PFSK-1 (cell line): ENCODE measurements at regions not wholly inside any gene's neighbourhood (a gene's known extent, or its start where the extent isn't known, plus 50 kb on each side); places are given as distances from the start of the nearest gene placed in this dataset.

ENCODE experiments used
- FOXP2 ChIP-seq: optimal IDR thresholded peaks from 2 replicates; pipeline ENCODE3; 2011; ENCODE audit warnings: borderline replicate concordance, control low read depth, inconsistent platforms; ENCODE audit not compliant: insufficient read depth; ENCODE audit errors: extremely low read length, extremely low read depth
- POLR2AphosphoS5 ChIP-seq: IDR thresholded peaks from 2 replicates; pipeline ENCODE4 v1.6.1; 2012; ENCODE audit warnings: low read depth, mild to moderate bottlenecking, control low read depth, low read length, moderate library complexity
- SIN3A ChIP-seq: IDR thresholded peaks from 2 replicates; pipeline ENCODE4 v1.6.1; 2012; ENCODE audit warnings: mild to moderate bottlenecking, low read length, moderate library complexity, borderline replicate concordance; ENCODE audit not compliant: insufficient read depth
- TAF1 ChIP-seq: IDR thresholded peaks from 2 replicates; pipeline ENCODE4 v1.6.1; 2012; ENCODE audit warnings: low read length, control low read depth, borderline replicate concordance; ENCODE audit not compliant: insufficient read depth
- TF ChIP-seq, protein P1 (sequence below), 2 experiments: IDR thresholded peaks; 2 replicates each; pipeline versions ENCODE4 v1.6.1 to v1.8.0; 2011 to 2012; ENCODE audit warnings: low read depth in 2 of 2, low read length in 2 of 2, control low read depth in 1 of 2, inconsistent platforms in 1 of 2, mild to moderate bottlenecking in 1 of 2, moderate library complexity in 1 of 2; ENCODE audit not compliant: insufficient read depth in 1 of 2

DNA sequence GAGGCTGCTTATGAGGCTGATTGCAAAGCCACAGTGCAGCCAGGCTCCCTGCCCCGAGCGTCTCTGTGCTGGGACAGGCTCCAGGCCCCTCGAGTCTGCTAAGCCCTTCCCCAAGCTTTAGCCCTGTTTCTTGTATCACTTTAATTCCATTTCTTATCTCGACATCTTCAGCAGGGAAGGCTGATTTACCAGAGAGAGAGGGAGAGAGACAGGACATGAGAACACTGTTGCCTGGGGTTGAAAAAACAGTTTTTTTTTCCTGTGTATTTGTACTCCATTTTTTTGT, 386.5 kb downstream of the SMOC2 start:
- TF ChIP-seq POLR2AphosphoS5, result no peak
- TF ChIP-seq SIN3A, result no peak
- TF ChIP-seq TAF1, result no peak
- TF ChIP-seq, protein P1, sequence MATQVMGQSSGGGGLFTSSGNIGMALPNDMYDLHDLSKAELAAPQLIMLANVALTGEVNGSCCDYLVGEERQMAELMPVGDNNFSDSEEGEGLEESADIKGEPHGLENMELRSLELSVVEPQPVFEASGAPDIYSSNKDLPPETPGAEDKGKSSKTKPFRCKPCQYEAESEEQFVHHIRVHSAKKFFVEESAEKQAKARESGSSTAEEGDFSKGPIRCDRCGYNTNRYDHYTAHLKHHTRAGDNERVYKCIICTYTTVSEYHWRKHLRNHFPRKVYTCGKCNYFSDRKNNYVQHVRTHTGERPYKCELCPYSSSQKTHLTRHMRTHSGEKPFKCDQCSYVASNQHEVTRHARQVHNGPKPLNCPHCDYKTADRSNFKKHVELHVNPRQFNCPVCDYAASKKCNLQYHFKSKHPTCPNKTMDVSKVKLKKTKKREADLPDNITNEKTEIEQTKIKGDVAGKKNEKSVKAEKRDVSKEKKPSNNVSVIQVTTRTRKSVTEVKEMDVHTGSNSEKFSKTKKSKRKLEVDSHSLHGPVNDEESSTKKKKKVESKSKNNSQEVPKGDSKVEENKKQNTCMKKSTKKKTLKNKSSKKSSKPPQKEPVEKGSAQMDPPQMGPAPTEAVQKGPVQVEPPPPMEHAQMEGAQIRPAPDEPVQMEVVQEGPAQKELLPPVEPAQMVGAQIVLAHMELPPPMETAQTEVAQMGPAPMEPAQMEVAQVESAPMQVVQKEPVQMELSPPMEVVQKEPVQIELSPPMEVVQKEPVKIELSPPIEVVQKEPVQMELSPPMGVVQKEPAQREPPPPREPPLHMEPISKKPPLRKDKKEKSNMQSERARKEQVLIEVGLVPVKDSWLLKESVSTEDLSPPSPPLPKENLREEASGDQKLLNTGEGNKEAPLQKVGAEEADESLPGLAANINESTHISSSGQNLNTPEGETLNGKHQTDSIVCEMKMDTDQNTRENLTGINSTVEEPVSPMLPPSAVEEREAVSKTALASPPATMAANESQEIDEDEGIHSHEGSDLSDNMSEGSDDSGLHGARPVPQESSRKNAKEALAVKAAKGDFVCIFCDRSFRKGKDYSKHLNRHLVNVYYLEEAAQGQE (IDR thresholded peaks at IDR 0.05; ENCODE audit: insufficient read depth in 1 of 2, low read depth in 2 of 2, low read length in 2 of 2), result no peak
- TF ChIP-seq FOXP2, result no peak

DNA sequence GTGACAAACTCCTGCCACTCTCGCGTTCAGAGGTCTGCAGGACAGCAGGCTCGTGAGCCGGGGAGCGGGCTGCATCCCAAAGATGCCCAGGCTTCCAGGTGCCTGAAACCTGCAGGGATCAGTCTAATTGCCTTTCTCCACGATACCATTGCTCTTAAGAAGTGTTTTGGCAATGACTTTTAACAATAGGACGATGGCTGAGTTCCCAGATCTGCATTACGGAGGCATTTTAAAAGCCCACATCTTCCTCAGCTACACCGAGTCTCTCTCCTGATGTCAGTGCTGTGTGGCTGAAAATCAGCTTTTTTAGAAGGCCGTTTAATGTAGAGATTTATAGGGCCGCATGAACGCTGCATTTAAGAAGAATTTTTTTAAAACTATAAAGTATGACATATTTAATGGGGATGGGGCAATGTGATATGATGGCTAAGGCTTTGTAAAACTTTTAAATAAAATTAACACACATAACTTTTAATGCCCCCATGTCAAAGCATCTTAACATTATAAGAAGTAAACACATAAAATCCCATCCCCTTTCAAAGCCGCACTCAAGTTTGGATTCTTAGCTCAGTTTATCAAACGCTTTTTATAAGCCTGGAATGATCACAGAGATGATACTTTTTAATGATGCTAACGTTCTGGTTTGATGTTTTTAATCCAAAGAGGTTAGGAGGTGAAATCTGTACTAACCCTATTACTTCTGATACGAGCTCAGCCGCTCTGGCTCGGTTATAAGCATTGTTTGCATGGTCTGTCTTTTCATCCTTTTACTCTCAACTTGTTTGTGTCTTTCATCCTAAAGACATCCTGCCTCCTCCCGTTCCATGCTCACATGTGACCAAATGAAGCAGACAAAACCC, 386.0 kb downstream of the SMOC2 start:
- TF ChIP-seq SIN3A (no peak), FOXP2 (no peak)
- TF ChIP-seq, protein P1 (IDR thresholded peaks at IDR 0.05; ENCODE audit: insufficient read depth in 1 of 2, low read depth in 2 of 2, low read length in 2 of 2), result no peak

DNA sequence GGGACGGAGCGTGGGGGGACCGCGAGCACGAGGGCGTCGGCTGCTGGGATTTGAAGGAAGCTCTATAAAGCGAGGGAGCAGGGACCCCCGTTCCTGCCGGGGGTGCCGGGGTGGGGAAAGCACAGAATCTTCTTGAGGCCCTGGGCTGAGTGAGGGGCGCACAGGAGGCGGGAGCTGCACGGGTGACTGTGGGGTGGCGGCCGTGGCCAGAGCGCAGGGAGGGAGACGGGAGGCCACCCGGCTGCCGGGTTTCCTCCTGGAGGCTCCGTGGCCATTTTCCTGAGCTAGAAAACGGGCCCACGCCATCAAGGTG, 385.1 kb downstream of the SMOC2 start:
- TF ChIP-seq FOXP2 (no peak), TAF1 (no peak), POLR2AphosphoS5 (no peak), SIN3A (no peak)
- TF ChIP-seq, protein P1 (IDR thresholded peaks at IDR 0.05; ENCODE audit: insufficient read depth in 1 of 2, low read depth in 2 of 2, low read length in 2 of 2), result no peak

GRCh38 chr6:168825226-168826077, 384.5 kb downstream of the SMOC2 start:
- no peak for TF ChIP-seq FOXP2
- TF ChIP-seq POLR2AphosphoS5, result no peak
- TF ChIP-seq, protein P1 (IDR thresholded peaks at IDR 0.05; ENCODE audit: insufficient read depth in 1 of 2, low read depth in 2 of 2, low read length in 2 of 2), result no peak
- no peak for TF ChIP-seq TAF1
